ENCODE measurements at regions not wholly inside any gene's neighbourhood (a gene's known extent, or its start where the extent isn't known, plus 50 kb on each side); places are given as distances from the start of the nearest gene placed in this dataset.

- TF ChIP-seq, protein P1, sequence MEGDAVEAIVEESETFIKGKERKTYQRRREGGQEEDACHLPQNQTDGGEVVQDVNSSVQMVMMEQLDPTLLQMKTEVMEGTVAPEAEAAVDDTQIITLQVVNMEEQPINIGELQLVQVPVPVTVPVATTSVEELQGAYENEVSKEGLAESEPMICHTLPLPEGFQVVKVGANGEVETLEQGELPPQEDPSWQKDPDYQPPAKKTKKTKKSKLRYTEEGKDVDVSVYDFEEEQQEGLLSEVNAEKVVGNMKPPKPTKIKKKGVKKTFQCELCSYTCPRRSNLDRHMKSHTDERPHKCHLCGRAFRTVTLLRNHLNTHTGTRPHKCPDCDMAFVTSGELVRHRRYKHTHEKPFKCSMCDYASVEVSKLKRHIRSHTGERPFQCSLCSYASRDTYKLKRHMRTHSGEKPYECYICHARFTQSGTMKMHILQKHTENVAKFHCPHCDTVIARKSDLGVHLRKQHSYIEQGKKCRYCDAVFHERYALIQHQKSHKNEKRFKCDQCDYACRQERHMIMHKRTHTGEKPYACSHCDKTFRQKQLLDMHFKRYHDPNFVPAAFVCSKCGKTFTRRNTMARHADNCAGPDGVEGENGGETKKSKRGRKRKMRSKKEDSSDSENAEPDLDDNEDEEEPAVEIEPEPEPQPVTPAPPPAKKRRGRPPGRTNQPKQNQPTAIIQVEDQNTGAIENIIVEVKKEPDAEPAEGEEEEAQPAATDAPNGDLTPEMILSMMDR (IDR thresholded peaks at IDR 0.05; ENCODE audit: control insufficient read depth, extremely low read depth, insufficient read depth) = no peak
- no peak overlapping the region for H3K4me3 ChIP-seq (ENCODE audit: low read depth, low read length)
- no peak for DNase-seq (ENCODE audit: low read depth)
Measured at GRCh38 chr10:60450291-60450690, 60.6 kb upstream of the ANK3 start.

GRCh38 chr10:60448246-60448645 lies 58.6 kb upstream of the ANK3 start:
- DNase-seq (ENCODE audit: low read depth) = no peak
- TF ChIP-seq, protein P1 (IDR thresholded peaks at IDR 0.05; ENCODE audit: control insufficient read depth, extremely low read depth, insufficient read depth) = no peak
- H3K4me3 ChIP-seq (ENCODE audit: low read depth, low read length) = no peak overlapping the region

DNA sequence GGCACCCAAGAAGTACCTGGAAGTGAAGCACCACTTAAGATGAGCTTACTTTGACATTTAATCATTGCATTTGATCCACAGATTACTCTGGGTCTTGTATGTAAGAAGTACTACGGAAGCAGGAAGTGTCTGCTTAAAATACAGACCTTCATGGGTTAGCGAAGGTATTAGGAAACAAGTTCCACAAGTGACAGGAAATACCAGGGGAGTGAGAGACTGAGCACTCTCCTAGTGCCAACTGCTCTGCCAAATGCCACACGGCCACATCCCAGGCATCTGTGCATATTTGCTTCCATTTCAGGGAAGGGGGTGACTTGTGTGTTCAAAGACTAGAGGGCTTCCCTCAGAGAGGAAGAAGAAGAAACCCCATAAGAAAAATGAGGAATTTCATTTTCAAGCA lies 57.2 kb upstream of the ANK3 start:
- no peak for DNase-seq (ENCODE audit: low read depth)

GRCh38 chr10:60446070-60446833 lies 56.6 kb upstream of the ANK3 start:
- DNase-seq (ENCODE audit: low read depth) = no peak
- no peak overlapping the region for H3K4me3 ChIP-seq (ENCODE audit: low read depth, low read length)
- TF ChIP-seq, protein P1 (IDR thresholded peaks at IDR 0.05; ENCODE audit: control insufficient read depth, extremely low read depth, insufficient read depth) = no peak

More for the DNA sequence above, 57.2 kb upstream of the ANK3 start:
- TF ChIP-seq, protein P1 (IDR thresholded peaks at IDR 0.05; ENCODE audit: control insufficient read depth, extremely low read depth, insufficient read depth) = no peak
- H3K4me3 ChIP-seq (ENCODE audit: low read depth, low read length) = no peak overlapping the region

GRCh38 chr10:60444494-60445064 lies 54.9 kb upstream of the ANK3 start:
- no peak for DNase-seq (ENCODE audit: low read depth)
- no peak overlapping the region for H3K4me3 ChIP-seq (ENCODE audit: low read depth, low read length)
- TF ChIP-seq, protein P1 (IDR thresholded peaks at IDR 0.05; ENCODE audit: control insufficient read depth, extremely low read depth, insufficient read depth) = peak; percentile 51

GRCh38 chr10:60443346-60443745 lies 53.7 kb upstream of the ANK3 start:
- DNase-seq (ENCODE audit: low read depth) = no peak
- TF ChIP-seq, protein P1 (IDR thresholded peaks at IDR 0.05; ENCODE audit: control insufficient read depth, extremely low read depth, insufficient read depth) = no peak

More at GRCh38 chr10:60443346-60443745, 53.7 kb upstream of the ANK3 start:
- no peak overlapping the region for H3K4me3 ChIP-seq (ENCODE audit: low read depth, low read length)

Data from LNCaP clone FGC (cell line).